HG02678 (cell line): ENCODE measurements at regions not wholly inside any gene's neighbourhood (a gene's known extent, or its start where the extent isn't known, plus 50 kb on each side); places are given as distances from the start of the nearest gene placed in this dataset.
"Not testable (repeated sequence)": the region's sequence is repeated elsewhere in the genome, so short reads cannot be mapped to it uniquely, and the experiment has no call there.

Experiments
- ATAC-seq: cut with Tn5 transposase; IDR thresholded peaks from one replicate; pipeline ENCODE4 v1.9.1; 2021; ENCODE audit warnings: mild to moderate bottlenecking, moderate library complexity; ENCODE audit not compliant: unreplicated experiment

- ATAC-seq = no peak
Measured at GRCh38 chrY:16715278-16715677, 1164.7 kb downstream of the CDY2B start.

DNA sequence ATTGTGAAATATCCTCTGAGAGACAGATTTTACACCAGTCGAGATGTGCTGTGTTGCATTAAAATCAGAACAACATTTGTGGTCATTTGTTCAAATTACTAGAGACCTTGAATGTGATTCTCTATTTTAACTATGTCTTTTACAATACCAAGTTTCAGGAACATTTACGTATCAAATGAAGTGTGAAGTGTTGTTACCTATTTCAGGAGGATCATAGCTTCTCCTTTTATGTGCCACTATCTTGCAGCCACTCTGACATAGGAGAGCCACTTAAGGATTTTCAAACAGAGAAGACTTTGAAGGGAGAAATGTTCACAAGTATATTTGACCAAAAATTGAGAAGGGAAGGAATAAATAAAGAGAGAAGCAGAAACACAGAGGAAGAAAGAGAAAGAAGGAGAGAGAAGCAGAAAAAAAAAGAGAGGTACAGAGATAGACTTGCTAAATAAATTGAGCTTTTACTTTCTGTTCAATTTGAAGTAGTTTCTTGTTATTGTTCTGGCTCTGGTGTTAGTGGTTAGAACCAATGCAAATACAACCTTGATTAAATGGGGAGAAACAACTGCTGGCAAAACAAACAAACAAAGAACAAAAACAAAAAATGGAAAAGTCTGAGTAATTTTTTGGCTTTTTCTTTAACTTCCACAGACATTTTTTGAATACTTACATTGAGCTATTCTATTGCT is 1206.8 kb downstream of the CDY2B start:
- no peak for ATAC-seq

- ATAC-seq = no peak
Measured at GRCh38 chrY:16668402-16668801, 1211.6 kb downstream of the CDY2B start.

DNA sequence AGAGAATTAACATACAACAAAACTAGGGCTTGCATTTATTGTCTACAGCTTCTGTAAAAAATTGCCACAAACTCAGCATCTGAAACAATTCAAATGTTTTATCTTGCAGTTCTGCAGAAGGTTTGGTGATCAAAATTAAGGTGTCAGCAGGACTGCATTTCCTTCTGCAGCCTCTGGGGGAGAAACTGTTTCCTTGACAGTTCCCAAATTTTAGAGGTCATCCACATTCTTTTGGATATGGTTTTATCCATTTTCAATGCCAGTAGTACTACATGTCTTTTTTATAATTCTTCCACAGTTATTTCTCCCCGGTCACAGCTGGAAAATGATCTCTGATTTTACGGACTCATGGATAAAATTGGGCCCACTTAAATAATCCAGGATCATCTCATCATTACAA is 1217.3 kb downstream of the CDY2B start:
- no peak for ATAC-seq

- ATAC-seq = no peak
Measured at GRCh38 chrY:16659340-16659739, 1220.7 kb downstream of the CDY2B start.

DNA sequence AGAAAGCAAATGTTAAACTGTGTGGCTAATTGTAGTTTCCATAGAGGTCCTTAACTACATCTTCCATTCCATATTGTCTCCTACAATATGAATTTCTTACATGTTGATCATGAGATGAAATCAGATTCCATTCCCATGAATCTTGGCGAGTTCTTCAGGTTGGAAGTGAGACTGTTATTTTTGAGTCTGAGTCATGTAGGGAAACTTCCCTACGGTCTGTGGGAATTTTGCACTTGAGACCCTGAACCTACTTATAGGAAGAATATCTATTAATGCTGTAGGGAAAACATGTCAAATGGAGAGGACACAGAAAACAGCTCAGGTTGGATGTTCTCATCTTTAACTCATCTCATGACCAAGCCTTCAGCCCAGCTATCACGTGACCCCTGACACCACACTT is 1226.0 kb downstream of the CDY2B start:
- no peak for ATAC-seq

DNA sequence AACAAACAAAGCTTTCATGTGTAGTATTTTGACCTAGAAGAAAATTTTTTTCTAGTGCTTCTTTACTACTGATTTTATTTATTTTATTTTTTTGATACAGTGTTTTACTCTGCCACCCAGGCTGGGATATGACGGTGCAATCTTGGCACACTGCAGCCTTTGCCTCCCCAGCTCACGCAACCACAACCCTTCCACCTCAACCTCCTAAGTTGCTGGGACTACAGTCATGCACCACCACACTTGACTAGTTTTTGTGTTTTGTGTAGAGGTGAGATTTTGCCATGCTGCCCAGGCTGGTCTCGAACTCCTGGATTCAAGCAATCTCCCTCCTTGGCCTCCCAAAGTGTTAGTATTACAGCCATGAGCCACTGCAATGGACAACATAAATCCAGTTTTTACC is 1234.0 kb downstream of the CDY2B start:
- ATAC-seq = no peak

GRCh38 chrY:16645449-16645848 is 1234.6 kb downstream of the CDY2B start:
- no peak for ATAC-seq

DNA sequence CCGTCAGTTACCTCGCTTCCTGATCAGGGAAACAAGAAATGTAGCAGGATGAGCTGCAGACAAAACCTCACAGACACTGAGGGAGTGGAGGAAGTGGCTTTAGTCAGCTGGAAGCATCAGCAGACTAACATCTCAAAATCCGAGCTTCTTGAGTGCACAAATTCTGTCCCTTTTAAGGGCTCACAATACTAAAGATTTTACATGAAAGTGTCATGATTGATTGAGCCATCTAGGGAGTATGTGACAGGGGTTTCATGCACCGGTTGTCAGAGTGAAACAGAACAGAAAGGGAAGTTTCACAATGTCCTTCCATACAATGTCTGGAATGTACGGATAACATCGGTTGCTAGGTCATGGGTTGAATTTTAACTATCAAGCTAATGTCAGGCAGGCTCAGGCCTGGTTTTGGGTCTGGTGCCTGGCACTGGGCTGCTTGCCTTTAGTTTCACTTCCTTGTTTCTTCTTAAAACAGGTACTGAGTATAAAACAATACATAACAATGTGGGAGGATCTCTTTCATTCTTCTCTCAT is 1235.7 kb downstream of the CDY2B start:
- peak; percentile 49 for ATAC-seq

- peak; percentile 46 for ATAC-seq
Measured at GRCh38 chrY:16639777-16640176, 1240.2 kb downstream of the CDY2B start.

GRCh38 chrY:16638743-16639142 is 1241.3 kb downstream of the CDY2B start:
- ATAC-seq = not testable (repeated sequence)

GRCh38 chrY:16636254-16636653 is 1243.8 kb downstream of the CDY2B start:
- peak; percentile 96 for ATAC-seq

GRCh38 chrY:16629146-16629545 is 1250.9 kb downstream of the CDY2B start:
- no peak for ATAC-seq

- ATAC-seq = no peak
Measured at GRCh38 chrY:16627122-16627521, 1252.9 kb downstream of the CDY2B start.

- no peak for ATAC-seq
Measured at GRCh38 chrY:16616201-16616975, 1263.6 kb downstream of the CDY2B start.

DNA sequence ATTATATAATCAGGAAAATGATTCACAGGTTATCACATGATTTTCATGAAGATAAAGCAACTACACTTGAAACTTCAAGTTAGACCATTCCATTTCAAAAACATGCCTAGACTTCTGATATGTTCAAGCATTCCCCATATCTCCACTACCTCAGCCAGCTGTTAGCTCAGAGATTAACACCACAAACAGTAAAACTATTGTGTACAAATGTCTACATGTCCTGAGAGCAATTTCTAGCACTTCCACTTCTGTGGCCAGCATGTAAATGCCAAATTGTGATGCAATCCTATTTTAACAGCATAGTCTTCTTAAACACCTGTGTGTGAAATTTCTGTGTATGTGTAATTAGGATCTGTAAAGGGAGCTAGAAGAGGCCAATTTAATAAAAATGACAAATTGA is 1271.3 kb downstream of the CDY2B start:
- no peak for ATAC-seq

DNA sequence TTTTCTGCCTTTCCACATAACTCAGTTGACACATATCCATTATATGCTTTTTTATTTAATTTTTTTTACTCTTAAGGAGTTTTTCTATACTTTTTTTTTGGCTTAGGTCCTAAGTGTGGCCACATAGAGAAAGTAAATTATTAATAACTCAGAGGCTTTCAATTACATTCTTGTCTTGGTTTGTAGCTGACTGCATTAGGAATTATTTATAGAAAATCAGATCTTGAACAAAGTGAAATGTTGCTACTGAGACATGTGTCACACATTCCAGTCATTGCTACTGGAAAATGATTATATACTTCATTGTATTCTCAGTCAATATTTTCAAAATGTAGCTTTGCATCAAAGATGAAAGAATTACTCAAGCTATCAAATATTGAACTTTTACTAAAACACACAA is 1277.9 kb downstream of the CDY2B start:
- no peak for ATAC-seq

- no peak for ATAC-seq
Measured at GRCh38 chrY:16601626-16602025, 1278.4 kb downstream of the CDY2B start.

GRCh38 chrY:16572061-16572460 is 1308.0 kb downstream of the CDY2B start:
- no peak for ATAC-seq

DNA sequence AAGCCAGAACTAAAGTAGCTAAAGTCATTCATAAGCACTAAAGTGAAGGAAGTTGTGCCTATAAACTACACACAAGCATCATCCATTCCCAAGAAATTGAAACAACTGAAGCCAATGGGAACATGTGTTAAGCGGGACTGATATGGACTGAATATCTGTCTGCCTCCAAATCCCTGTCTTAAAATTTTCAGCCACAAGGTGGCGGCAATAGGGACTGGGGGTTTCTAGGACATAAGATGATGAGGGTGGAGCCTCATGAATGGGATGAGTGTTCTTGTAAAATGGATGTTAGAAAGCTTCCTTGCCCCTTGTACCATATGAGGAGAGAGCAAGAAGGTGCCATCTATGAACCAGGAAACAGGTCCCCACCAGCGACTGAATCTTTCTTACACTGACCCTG is 1317.5 kb downstream of the CDY2B start:
- peak; percentile 71 for ATAC-seq

GRCh38 chrY:16522021-16522420 is 1358.0 kb downstream of the CDY2B start:
- ATAC-seq = no peak

- ATAC-seq = no peak
Measured at GRCh38 chrY:16502733-16503214, 1377.2 kb downstream of the CDY2B start.
